ENCODE measurements at regions not wholly inside any gene's neighbourhood (a gene's known extent, or its start where the extent isn't known, plus 50 kb on each side); places are given as distances from the start of the nearest gene placed in this dataset.
"Not testable (repeated sequence)": the region's sequence is repeated elsewhere in the genome, so short reads cannot be mapped to it uniquely, and the experiment has no call there.

GRCh38 chr3:191649626-191650025 lies 188.7 kb downstream of the PYDC2 start:
- in situ Hi-C loops (cut with MboI; ENCODE audit: low sequenced_read_pairs, unreplicated experiment): no loop called here
- no peak for DNase-seq (ENCODE audit: low spot score)
- no peak for TF ChIP-seq CTCF (IDR thresholded peaks at IDR 0.05; ENCODE audit: borderline replicate concordance, control extremely low read depth, extremely low read depth, insufficient read depth, missing control alignments)

GRCh38 chr3:191658781-191659419 lies 197.9 kb downstream of the PYDC2 start:
- DNase-seq (ENCODE audit: low spot score); in situ Hi-C loops (cut with MboI; ENCODE audit: low sequenced_read_pairs, unreplicated experiment): not testable (repeated sequence)

GRCh38 chr3:191662150-191662549 lies 201.2 kb downstream of the PYDC2 start:
- in situ Hi-C loops (cut with MboI; ENCODE audit: low sequenced_read_pairs, unreplicated experiment); DNase-seq (ENCODE audit: low spot score): not testable (repeated sequence)

GRCh38 chr3:191680989-191681597 lies 220.1 kb downstream of the PYDC2 start:
- no peak for TF ChIP-seq CTCF (IDR thresholded peaks at IDR 0.05; ENCODE audit: borderline replicate concordance, control extremely low read depth, extremely low read depth, insufficient read depth, missing control alignments)
- in situ Hi-C loops (cut with MboI; ENCODE audit: low sequenced_read_pairs, unreplicated experiment): no loop called here
- no peak for DNase-seq (ENCODE audit: low spot score)

- no peak for DNase-seq (ENCODE audit: low spot score)
- no peak for TF ChIP-seq CTCF (IDR thresholded peaks at IDR 0.05; ENCODE audit: borderline replicate concordance, control extremely low read depth, extremely low read depth, insufficient read depth, missing control alignments)
- in situ Hi-C loops (cut with MboI; ENCODE audit: low sequenced_read_pairs, unreplicated experiment): no loop called here
Measured at GRCh38 chr3:191682961-191683360, 222.0 kb downstream of the PYDC2 start.

- DNase-seq (ENCODE audit: low spot score): no peak
- in situ Hi-C loops (cut with MboI; ENCODE audit: low sequenced_read_pairs, unreplicated experiment): no loop called here
- TF ChIP-seq CTCF (IDR thresholded peaks at IDR 0.05; ENCODE audit: borderline replicate concordance, control extremely low read depth, extremely low read depth, insufficient read depth, missing control alignments): no peak
Measured at GRCh38 chr3:191686626-191687025, 225.7 kb downstream of the PYDC2 start.

GRCh38 chr3:191688756-191689433 lies 227.9 kb downstream of the PYDC2 start:
- no peak for DNase-seq (ENCODE audit: low spot score)
- in situ Hi-C loops (cut with MboI; ENCODE audit: low sequenced_read_pairs, unreplicated experiment): no loop called here
- TF ChIP-seq CTCF (IDR thresholded peaks at IDR 0.05; ENCODE audit: borderline replicate concordance, control extremely low read depth, extremely low read depth, insufficient read depth, missing control alignments): no peak

GRCh38 chr3:191691184-191691583 lies 230.2 kb downstream of the PYDC2 start:
- DNase-seq (ENCODE audit: low spot score); in situ Hi-C loops (cut with MboI; ENCODE audit: low sequenced_read_pairs, unreplicated experiment): not testable (repeated sequence)

Data from GM13976 (cell line).